Fibroblast of peridontal ligament (primary cell): ENCODE measurements at regions not wholly inside any gene's neighbourhood (a gene's known extent, or its start where the extent isn't known, plus 50 kb on each side); places are given as distances from the start of the nearest gene placed in this dataset.

Experiments used
- DNase-seq: peaks from one replicate; pipeline ENCODE4 v3.0.0-alpha.2; 2010; ENCODE audit errors: extremely low read depth

DNA sequence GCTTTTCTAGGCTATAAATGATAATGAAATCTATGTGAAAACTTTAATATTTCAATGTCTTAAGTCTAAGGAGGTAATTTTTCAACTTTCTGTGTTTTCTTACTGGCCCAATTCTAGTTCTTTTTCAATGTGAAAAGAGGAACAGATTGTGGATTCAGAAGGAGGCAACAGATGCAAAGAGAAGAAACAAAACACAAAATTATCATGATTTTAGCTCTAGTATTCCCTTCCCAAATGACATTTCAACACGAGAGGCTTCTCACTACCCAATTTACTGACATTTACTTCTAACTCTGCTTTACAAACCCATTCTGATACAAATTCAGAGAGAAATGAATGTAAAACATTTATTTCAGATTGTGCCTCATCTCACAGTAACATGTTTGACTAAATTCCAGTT is 169.4 kb downstream of the WT1 start:
- no peak for DNase-seq

DNA sequence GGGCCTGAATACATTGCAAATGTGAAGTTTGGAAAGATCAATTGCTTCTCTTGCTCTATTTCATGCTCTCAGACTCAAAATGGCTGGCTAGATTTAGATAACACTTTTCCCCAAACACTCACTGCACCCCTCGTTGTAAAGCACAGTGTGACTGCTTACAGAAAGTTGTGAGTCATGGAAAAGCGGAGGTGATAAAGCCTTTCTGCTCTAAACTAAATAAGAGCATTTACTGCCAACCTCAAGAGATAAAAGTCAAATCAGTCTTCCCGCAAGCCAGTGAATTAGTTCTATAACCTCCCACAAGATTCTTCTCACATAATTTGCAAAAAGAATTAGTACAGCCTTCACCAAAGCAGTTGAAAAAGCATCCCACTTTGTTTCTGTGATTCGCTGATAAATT is 168.7 kb downstream of the WT1 start:
- no peak for DNase-seq

GRCh38 chr11:32267679-32268187 is 167.6 kb downstream of the WT1 start:
- no peak for DNase-seq

DNA sequence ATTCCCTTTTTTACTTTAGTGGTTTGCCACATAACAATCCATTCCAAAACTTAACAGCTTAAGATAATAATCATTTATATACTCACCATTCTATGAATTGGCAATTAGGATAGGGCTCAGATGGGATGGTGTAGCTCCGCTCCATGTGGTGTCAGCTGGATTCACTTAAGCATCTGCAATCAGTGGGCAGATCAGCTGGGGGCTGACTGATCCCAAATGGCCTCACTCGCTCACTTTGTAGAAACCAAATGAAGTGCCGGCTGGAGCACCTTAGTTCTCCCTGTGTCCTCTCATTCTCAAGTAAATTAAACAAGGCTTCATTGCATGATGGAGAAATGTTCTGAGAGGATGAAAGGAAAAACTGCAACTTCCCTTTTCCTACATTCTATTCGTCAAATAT is 161.4 kb downstream of the WT1 start:
- DNase-seq = no peak

DNA sequence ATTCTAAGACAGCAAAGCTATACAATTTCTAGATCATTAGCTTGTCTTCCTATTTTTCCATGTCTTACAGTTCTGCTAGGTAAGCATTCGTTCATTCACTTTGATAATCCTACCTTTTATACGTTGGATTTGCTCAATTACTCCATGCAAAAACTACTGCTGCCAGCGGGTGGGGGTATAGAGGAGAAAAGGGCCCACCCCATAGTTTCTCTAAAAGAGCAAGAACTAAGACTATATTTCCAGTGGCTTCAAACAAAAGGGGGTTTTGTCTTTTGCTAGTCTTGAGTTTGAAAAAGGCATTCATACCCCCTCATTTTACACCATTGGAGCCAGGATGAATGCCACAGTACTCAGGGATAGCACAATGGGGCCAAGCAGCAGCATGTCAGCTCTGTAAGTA is 155.7 kb downstream of the WT1 start:
- DNase-seq = no peak

DNA sequence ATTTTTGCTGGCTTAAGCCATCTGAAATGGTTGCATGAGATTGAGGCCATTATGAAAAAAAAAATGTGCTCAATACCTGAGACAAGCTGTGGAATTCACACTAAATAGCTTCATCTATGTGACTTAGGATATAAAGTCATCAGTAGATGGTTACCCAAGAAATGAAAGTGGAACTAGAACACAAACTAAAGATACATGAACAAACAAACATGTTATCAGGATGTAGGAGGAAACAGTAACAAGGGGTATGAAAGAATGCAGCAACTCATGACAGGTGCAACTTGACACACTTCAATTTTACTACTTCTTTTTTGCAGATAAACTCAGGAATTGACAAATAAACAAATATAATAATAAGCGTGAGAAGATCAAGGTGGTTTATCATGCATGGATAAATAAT is 155.0 kb downstream of the WT1 start:
- no peak for DNase-seq

GRCh38 chr11:32288276-32288675 is 147.1 kb downstream of the WT1 start:
- DNase-seq = no peak

DNA sequence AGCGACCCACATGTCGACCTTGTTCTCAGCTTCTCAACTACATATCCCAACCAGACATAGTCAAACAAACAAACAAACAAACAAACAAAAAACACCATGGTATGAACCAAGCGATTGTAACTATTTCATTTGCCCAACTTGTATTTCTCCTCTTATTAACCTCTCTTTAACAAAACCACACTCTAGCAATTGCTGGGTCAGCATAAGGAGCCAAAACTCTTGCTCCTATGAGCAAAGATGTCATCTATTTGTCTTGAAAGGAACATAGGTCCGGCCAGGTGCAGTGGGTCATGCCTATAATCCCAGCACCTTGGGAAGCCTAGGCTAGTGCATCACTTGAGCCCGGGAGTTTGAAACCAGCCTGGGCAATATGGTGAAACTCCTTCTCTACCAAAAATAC is 145.6 kb downstream of the WT1 start:
- no peak for DNase-seq

DNA sequence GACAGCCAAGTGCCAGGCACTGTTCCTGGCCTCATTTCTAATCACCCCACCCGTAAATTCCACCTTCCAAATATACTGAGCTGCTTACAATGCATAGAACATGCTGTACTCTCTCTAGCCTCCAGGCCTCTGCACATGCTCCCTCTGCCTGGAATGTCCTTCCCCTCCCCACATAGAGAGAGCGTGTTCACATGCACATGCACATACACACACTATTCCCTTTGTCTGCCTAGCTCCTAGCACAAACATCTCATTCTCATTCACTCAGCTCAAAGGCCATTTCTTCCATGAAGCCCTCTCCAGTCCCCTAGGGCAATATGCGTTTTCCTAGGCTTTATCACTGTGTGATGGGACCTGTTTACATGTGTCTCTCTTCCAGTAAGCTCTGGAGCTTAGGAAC is 144.6 kb downstream of the WT1 start:
- DNase-seq = no peak

GRCh38 chr11:32297611-32298011 is 137.7 kb downstream of the WT1 start:
- DNase-seq = peak; percentile 70

- no peak for DNase-seq
These were observed 132.5 kb downstream of the WT1 start for GRCh38 chr11:32302826-32303225.

GRCh38 chr11:32304521-32304920 is 130.8 kb downstream of the WT1 start:
- no peak for DNase-seq

- DNase-seq = no peak
These were observed 129.9 kb downstream of the WT1 start for GRCh38 chr11:32305460-32305859.

DNA sequence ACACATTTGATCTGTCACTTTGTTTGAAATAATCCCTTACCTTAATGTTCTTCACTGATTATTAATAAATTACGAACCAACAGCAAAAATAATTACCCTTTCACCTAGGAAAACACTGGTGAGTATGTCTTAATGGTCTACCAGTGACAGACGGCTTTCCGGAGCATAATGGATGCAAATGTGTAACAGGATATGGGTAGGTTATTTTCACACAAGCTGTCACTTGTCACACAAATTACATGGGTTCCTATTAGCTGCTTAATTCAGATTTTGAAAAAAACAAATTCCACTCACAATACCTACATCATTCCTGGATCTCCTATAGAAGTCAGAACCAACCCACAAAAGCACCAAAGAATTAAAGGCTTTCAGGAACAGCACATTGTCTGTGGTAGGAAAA is 127.9 kb downstream of the WT1 start:
- no peak for DNase-seq

- no peak for DNase-seq
These were observed 127.4 kb downstream of the WT1 start for GRCh38 chr11:32307913-32308312.

DNA sequence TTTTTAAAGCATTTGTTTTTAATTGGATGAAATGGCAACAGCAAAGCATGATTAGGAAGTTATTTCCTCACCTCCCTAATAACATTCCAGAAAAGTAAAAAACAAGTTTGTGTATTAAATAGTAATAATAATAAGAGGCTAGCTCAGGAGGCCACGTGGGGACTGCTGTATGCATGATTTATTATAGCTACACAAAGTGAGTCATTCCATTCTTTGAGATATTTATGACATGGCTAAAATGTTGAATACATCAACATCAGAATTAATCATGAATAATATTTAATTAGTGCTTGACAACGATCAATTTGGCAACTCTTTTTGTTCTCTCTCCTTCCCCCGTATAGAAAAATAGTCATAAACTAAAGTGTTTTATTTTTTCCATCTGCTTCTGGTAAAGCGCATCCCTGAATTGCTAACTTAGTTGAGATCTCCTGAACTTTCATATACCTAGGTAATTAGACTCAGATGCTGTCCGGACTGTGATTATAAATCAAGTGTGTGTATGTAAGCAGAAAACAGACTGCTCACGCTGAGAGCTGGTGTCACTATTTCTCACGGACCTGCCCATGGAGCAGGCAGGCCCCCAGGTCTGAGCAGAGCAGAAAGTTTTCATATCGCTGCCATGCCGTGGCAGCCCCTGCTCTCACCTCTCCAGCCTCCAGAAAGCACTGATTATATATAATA is 125.7 kb downstream of the WT1 start:
- no peak for DNase-seq

- DNase-seq = peak; percentile 3
These were observed 125.1 kb downstream of the WT1 start for GRCh38 chr11:32310214-32310601.

GRCh38 chr11:32311346-32312065 is 123.8 kb downstream of the WT1 start:
- no peak for DNase-seq

DNA sequence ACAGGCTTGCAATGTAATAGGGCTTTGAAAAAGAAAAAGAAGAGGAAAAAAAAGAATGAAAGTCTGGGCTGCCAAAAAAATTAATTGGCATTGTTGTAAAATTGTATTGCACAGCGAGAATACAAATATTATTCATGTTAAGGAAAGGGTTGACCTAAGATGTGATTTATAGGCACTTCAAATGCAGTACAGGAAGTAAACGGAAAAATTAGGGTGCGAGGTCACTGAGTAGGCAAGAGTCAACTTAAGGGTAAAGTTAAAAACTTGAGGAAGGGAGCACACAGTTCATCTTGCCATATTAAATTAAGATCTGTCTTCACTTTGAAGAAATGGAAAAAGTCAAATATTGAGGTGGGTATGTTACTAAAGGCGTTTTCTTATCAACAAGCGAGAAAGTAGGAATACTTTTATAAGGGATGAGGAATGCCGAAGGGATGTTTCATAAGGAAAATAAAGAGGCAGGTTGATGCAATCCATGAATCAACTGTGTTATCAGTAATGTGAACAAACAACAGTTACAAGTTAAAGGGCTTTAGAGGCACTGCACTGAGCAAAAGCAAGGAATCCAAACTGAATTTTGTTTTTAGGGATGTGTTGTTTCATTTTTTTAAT is 123.0 kb downstream of the WT1 start:
- DNase-seq = no peak

GRCh38 chr11:32312865-32313403 is 122.4 kb downstream of the WT1 start:
- peak; percentile 18 for DNase-seq

- no peak for DNase-seq
These were observed 121.9 kb downstream of the WT1 start for GRCh38 chr11:32313477-32313876.

DNA sequence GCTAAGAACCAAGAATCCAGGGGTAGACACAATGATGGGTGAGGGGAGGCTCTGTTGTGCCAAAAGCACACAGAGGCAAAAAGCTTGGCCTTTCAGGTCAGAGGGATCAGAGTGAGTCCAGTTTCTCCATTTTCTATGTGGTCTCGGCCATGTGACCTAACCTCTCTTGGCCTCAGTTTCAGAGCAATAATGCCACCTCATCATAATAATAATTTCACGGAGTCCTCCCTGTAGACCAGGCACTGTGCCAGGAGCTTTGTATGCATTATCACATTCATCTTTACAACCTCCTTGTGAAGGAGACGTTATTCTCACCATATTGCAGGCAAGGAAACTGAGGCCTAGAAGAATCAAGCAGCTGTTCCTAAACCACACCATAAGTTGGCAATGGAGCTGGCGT is 120.2 kb downstream of the WT1 start:
- DNase-seq = no peak

DNA sequence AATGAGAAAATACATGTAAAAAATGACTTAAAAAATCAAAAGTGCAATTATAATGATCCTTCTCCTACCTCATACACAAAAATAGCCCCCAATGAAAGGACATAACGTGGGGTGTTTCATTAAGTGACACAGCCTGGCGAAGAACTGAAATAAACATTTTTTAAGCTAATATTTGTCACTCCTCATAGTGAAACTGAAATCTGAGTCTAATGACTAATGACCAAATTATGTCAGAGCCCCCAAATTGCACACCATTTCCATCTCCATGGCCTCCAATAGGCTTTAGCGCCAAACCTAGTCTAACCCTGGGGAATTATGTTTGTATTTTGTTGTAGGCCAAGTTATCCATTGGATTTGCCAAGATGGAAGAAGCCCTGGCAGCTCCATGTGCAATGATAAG is 119.1 kb downstream of the WT1 start:
- DNase-seq = no peak
